CD4-positive, alpha-beta T cell treated with Interleukin-6 at 100 ng/mL for 8 hours (primary cell): ENCODE measurements at regions not wholly inside any gene's neighbourhood (a gene's known extent, or its start where the extent isn't known, plus 50 kb on each side); places are given as distances from the start of the nearest gene placed in this dataset.
"Not testable (repeated sequence)": the region's sequence is repeated elsewhere in the genome, so short reads cannot be mapped to it uniquely, and the experiment has no call there.

Experiments
- DNase-seq: peaks from one replicate; pipeline ENCODE4 v3.0.0-alpha.2; 2020; ENCODE audit warnings: mixed read lengths, low spot score

DNA sequence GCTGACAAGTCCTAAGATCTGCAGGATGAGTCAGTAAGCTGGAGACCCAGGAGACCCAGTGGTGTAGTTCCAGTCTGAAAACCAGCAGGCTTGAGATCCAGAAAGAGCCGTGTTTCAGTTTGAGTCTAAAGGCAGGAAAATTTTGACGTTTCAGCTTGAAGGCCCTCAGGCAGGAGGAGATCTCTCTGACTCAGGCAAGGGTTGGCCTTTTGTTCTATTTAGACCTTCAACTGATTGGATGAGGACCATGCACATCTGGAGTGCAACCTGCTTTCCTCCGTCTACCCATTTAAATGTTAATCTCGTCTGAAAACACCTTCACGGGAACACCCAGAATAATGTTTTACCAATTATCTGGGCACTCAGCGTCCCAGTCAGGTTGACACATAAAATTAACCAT, 69.5 kb downstream of the NPIPA7 start:
- not testable (repeated sequence) for DNase-seq

GRCh38 chr16:16449712-16450237, 70.8 kb downstream of the NPIPA7 start:
- DNase-seq: not testable (repeated sequence)

GRCh38 chr16:16451721-16452410, 72.9 kb downstream of the NPIPA7 start:
- not testable (repeated sequence) for DNase-seq

GRCh38 chr16:16458579-16458978, 79.6 kb downstream of the NPIPA7 start:
- DNase-seq: not testable (repeated sequence)

DNA sequence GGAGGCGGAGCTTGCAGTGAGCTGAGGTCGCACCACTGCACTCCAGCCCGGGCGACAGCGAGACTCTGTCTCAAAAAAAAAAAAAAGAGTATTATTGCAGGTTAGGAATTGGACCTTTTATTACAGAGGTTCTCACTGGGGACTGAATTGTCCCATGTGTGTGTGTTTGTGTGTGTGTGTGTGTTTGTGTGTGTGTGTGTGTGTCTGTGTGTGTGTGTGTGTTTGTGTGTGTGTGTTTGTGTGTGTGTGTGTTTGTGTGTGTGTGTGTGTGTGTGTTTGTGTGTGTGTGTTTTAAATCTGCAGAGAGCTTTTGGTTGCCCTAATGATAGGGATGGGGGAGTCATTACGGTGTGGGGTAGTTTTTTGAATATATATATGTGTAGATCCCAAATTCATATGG, 84.9 kb downstream of the NPIPA7 start:
- DNase-seq: not testable (repeated sequence)

DNA sequence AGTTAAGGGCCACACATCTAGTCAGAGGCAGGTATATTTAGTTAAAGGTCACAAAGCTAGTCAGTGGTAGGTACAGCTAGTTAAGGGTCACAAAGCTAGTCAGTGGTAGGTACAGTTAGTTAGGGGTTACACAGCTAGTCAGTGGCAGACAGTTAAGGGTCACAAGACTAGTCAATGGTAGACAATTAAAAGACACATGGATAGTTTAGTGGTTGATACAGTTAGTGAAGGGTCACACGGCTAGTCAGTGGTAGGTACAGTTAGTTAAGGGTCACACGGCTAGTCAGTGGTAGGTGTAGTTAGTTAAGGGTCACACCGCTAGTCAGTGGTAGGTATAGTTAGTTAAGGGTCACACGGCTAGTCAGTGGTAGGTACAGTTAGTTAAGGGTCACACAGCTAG, 110.0 kb downstream of the NPIPA7 start:
- DNase-seq: not testable (repeated sequence)

- not testable (repeated sequence) for DNase-seq
Measured at GRCh38 chr16:16489466-16489865, 110.5 kb downstream of the NPIPA7 start.

DNA sequence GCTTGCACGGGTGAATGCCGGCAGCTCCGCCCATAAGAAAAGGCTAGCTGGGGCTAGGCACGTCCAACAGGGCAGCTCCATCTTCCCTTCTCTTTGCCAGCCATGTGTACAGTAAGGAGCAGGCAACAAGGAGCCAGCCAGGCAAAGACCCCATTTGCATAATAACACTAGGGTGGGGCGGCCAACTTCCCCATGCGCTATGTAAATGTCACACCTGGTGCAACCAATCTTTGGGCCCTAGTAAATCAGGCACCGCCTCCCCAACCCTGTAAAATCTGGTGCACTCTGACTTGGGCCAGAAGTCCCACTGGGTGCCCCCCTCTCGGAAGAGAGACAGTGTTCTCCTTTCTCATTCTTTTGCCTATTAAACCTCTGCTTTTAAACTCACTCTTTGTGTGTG, 115.2 kb downstream of the NPIPA7 start:
- DNase-seq: not testable (repeated sequence)

GRCh38 chr16:16494998-16495397, 116.1 kb downstream of the NPIPA7 start:
- not testable (repeated sequence) for DNase-seq

DNA sequence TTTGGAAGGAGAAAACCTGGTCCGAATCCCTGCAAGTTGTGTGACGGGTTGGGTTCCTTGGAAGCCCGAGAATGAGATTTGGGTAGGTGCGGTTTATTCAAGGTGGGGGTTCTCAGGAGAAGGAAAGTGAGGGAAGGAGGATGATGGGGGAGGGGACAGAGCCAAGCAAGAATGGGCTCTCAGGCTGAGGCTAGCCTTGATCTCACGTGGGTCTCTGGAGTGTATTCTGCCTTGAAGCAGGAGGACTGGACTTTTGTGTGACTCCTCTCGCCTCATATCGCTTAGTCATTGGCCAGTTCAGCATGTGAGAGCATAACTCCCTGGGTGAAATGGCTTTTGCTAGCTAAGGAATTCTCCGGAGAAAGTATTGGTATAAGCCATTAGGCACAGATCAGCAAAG, 120.9 kb downstream of the NPIPA7 start:
- not testable (repeated sequence) for DNase-seq

GRCh38 chr16:16507041-16507440, 128.1 kb downstream of the NPIPA7 start:
- not testable (repeated sequence) for DNase-seq

DNA sequence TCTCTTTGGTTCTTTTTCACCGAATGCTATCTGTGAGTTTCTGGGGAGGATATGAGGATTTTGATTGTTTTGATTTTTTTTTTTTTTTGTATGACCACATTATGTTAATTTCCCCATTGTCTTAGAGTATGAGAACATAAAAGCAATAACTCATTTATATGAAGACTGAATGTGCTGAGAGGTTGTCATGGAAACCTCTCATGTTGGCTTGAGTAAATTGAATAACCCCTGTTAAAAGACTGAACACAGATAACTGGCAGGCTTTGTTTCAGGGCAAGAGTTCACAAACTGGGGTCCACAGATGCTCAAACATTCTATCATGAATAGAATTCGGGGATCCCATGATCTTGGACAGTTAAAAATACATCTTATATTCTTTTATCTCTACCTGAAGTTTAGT, 129.4 kb downstream of the NPIPA7 start:
- not testable (repeated sequence) for DNase-seq

DNA sequence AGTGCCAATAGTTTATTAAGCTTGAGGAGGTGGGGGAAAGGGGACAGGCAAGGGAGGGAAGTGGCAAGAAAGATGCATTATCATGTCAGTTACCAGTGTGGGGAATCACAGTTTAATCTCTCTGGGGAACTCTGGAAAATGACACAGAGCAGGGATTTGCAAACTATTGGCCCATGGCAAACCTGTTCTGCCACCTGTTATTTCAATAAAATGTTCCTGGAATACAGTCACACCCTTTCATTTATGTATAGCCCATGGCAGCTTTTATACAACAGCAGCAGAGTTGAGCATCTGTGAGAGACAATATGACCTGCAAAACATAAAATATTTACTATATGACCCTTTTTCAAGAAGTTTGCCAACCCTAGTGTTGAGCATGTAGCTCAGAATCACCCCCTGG, 140.5 kb downstream of the NPIPA7 start:
- DNase-seq: not testable (repeated sequence)

GRCh38 chr16:16521239-16522002, 142.5 kb downstream of the NPIPA7 start:
- not testable (repeated sequence) for DNase-seq

DNA sequence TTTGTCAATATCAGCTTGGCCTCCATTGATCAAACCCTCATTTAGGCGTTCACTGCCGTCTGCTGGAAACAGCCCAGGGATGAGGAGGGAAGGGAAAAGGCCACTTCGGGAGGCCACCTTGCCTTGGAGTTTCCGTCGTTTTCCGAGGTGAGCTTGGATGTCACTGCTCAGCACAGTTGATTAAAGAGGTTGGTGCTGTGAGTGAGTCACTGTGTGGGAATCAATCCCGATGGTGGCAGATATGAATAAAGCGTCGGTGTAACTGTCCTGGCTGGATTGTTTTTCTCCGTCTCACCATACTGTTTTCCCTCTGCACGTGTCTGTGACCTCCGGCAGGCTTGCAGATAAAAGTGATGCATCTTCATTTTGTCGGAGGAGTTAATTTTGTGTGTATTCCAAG, 148.1 kb downstream of the NPIPA7 start:
- not testable (repeated sequence) for DNase-seq

DNA sequence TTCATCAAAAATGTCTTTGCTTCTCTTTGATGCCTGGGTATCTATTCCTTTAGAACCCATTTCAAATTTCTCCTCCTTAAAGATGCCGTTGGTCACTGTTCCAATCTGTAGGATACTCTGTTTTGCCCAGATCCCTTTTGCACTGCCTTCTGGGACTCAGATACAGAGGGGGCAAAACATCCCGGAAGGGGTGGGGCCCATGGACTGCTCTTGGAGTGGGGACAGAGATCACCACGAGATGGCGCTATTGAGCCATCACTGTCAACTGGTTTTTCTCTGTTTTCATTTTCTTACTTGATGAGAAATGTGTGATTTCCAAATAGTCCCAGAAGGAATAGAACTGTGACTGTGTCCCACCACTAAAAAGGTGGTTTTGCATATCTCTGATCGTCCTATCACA, 151.8 kb downstream of the NPIPA7 start:
- not testable (repeated sequence) for DNase-seq

- DNase-seq: not testable (repeated sequence)
Measured at GRCh38 chr16:16535565-16535964, 156.6 kb downstream of the NPIPA7 start.

GRCh38 chr16:16536151-16536550, 157.2 kb downstream of the NPIPA7 start:
- not testable (repeated sequence) for DNase-seq

- not testable (repeated sequence) for DNase-seq
Measured at GRCh38 chr16:16549710-16550109, 170.8 kb downstream of the NPIPA7 start.

- DNase-seq: not testable (repeated sequence)
Measured at GRCh38 chr16:16550824-16551223, 171.9 kb downstream of the NPIPA7 start.

- DNase-seq: not testable (repeated sequence)
Measured at GRCh38 chr16:16552819-16553340, 173.9 kb downstream of the NPIPA7 start.

DNA sequence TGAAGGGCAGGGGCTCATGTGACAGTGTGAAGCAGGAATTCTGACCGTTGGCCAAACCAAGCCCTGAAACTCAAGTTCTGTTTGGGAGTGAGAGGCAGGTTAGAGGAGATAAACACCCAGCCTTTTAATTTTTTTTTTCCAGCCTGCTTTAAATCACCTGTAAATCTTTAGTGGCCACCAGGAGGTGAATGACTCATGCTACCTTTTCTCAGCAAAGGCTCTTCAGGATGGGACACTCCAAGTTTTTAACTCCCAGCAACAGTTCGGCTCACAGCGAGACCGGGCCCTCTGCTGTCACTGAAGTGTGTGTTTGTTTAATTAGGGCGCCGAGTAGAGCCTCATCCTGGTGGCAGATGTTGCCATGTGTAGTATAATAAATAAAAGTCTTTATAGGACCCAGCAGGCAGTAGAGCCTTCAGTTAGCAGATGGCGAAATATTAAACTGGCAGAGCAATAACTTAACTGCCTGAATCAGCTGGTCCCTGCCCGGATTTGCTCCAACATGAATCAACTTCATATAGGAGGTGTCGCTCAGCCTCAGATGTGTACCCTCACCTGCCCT, 180.3 kb downstream of the NPIPA7 start:
- DNase-seq: not testable (repeated sequence)
